ENCODE measurements at regions not wholly inside any gene's neighbourhood (a gene's known extent, or its start where the extent isn't known, plus 50 kb on each side); places are given as distances from the start of the nearest gene placed in this dataset.
A peak's percentile ranks its signal among the peaks of the same experiment; 100 is the strongest.

DNA sequence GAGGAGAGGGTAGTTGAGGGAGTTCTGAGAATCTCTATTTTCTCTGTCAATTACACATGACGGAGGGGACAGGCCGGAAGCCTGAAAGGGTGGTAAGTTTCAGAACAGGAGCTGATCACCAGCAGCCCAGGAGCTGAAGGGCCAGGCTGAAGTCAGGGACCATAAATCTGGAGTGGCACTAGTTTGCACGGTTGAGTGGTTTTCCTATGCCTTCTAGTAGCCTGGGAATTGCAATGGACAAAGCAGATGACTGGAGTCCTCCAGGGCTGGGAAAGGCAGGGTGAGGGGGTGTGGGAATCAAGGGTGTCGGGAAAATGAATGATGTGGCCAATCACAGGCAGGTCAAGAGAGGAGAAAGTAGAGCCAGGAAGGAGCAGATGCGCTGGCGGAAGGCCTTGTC lies 72.5 kb downstream of the MAGEF1 start:
- intact Hi-C loops (cut with DNase I): no loop called here
- Histone ChIP-seq H3K4me1 (no peaks in the 10 kb centered on the region), H3K36me3 (replicated peaks in 1 of 2; ENCODE audit: insufficient read depth in 1 of 2, low read depth in 2 of 2) (no peaks in the 10 kb centered on the region), H3K27me3 (no peaks in the 10 kb centered on the region), H3K27ac (no peak overlapping the region), H3K9me3 (no peaks in the 10 kb centered on the region), H3K4me3 (no peak overlapping the region)
- 84 to 87% methylated on average over 6 of the region's 6 CpGs for WGBS, 2 donors
- TF ChIP-seq CTCF (IDR thresholded peaks at IDR 0.05): no peak
- TF ChIP-seq POLR2A (IDR thresholded peaks at IDR 0.05): no peak
- DNase-seq (no peak), ATAC-seq (no peak)

GRCh38 chr3:184637705-184638104 lies 74.2 kb downstream of the MAGEF1 start:
- WGBS, 2 donors: 82 to 94% methylated on average over 2 of the region's 2 CpGs
- TF ChIP-seq CTCF (IDR thresholded peaks at IDR 0.05) (no peak), POLR2A (IDR thresholded peaks at IDR 0.05) (no peak)
- no peak overlapping the region for H3K27ac ChIP-seq

DNA sequence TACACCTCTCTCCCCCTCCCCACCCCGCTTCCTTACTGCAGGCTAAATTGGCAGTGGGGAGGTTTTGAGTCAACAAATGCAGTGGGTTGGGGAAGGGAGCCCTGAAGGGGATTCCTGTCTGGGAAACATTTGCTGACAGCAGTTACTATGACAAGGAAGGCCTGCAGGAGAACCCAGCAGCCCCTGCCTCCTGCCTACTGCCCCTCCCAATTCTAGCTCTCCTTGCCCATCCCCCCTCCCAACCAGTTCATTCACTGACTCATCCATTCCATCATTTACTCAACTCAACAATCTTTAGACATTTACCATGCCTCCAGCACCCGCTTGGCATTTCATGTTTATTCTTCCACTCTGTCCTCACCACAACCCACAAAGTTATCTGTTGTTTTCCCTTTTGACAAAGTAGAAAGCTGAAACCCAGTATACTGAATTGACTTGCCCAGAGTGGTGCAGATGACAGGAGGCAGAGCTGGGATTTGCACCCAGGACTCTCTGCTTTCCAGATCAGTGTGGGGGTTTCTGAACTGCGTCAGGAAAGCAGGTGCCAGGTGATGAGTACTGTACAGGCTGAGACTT lies 75.0 kb downstream of the MAGEF1 start:
- Histone ChIP-seq H3K27me3 (no peaks in the 10 kb centered on the region), H3K4me3 (no peak overlapping the region), H3K9me3 (no peaks in the 10 kb centered on the region), H3K4me1 (no peaks in the 10 kb centered on the region), H3K36me3 (replicated peaks in 1 of 2; ENCODE audit: insufficient read depth in 1 of 2, low read depth in 2 of 2) (no peaks in the 10 kb centered on the region), H3K27ac (no peak overlapping the region)
- ATAC-seq (no peak), DNase-seq (no peak)
- TF ChIP-seq POLR2A (IDR thresholded peaks at IDR 0.05) (no peak), CTCF (IDR thresholded peaks at IDR 0.05) (no peak)
- 76 to 83% methylated on average over 3 of the region's 3 CpGs for WGBS, 2 donors
- intact Hi-C loops (cut with DNase I): no loop called here

More at GRCh38 chr3:184637705-184638104, 74.2 kb downstream of the MAGEF1 start:
- intact Hi-C loops (cut with DNase I): no loop called here
- Histone ChIP-seq H3K27me3 (no peaks in the 10 kb centered on the region), H3K4me3 (no peak overlapping the region), H3K4me1 (no peaks in the 10 kb centered on the region), H3K9me3 (no peaks in the 10 kb centered on the region), H3K36me3 (replicated peaks in 1 of 2; ENCODE audit: insufficient read depth in 1 of 2, low read depth in 2 of 2) (no peaks in the 10 kb centered on the region)
- DNase-seq: no peak
- no peak for ATAC-seq

GRCh38 chr3:184635774-184636173 lies 74.2 kb downstream of the EPHB3 start:
- no peak for ATAC-seq
- Histone ChIP-seq H3K36me3 (replicated peaks in 1 of 2; ENCODE audit: insufficient read depth in 1 of 2, low read depth in 2 of 2) (no peaks in the 10 kb centered on the region), H3K27ac (no peak overlapping the region), H3K27me3 (no peaks in the 10 kb centered on the region), H3K4me1 (no peaks in the 10 kb centered on the region), H3K9me3 (no peaks in the 10 kb centered on the region), H3K4me3 (no peak overlapping the region)
- no peak for DNase-seq
- 86 to 88% methylated on average over 12 to 13 of the region's 13 CpGs for WGBS, 2 donors
- intact Hi-C loops (cut with DNase I): no loop called here
- no peak for TF ChIP-seq POLR2A (IDR thresholded peaks at IDR 0.05)
- no peak for TF ChIP-seq CTCF (IDR thresholded peaks at IDR 0.05)

- intact Hi-C loops (cut with DNase I): no loop called here
- Histone ChIP-seq H3K36me3 (replicated peaks in 1 of 2; ENCODE audit: insufficient read depth in 1 of 2, low read depth in 2 of 2) (no peaks in the 10 kb centered on the region), H3K27me3 (no peaks in the 10 kb centered on the region), H3K9me3 (no peaks in the 10 kb centered on the region), H3K4me3 (no peak overlapping the region), H3K4me1 (no peaks in the 10 kb centered on the region), H3K27ac (no peak overlapping the region)
- ATAC-seq (no peak), DNase-seq (peak in 2 of 4 donors; percentile 28 to 49)
- no peak for TF ChIP-seq POLR2A (IDR thresholded peaks at IDR 0.05)
- no peak for TF ChIP-seq CTCF (IDR thresholded peaks at IDR 0.05)
- WGBS, 2 donors: 50 to 59% methylated on average over 8 of the region's 8 CpGs
Measured at GRCh38 chr3:184635126-184635525, 73.5 kb downstream of the EPHB3 start.
